GM18498 (cell line): ENCODE measurements at regions not wholly inside any gene's neighbourhood (a gene's known extent, or its start where the extent isn't known, plus 50 kb on each side); places are given as distances from the start of the nearest gene placed in this dataset.

Source experiments
- ATAC-seq: cut with Tn5 transposase; IDR thresholded peaks from one replicate; pipeline ENCODE4 v1.9.1; 2021; ENCODE audit warnings: mild to moderate bottlenecking, moderate library complexity; ENCODE audit not compliant: unreplicated experiment

DNA sequence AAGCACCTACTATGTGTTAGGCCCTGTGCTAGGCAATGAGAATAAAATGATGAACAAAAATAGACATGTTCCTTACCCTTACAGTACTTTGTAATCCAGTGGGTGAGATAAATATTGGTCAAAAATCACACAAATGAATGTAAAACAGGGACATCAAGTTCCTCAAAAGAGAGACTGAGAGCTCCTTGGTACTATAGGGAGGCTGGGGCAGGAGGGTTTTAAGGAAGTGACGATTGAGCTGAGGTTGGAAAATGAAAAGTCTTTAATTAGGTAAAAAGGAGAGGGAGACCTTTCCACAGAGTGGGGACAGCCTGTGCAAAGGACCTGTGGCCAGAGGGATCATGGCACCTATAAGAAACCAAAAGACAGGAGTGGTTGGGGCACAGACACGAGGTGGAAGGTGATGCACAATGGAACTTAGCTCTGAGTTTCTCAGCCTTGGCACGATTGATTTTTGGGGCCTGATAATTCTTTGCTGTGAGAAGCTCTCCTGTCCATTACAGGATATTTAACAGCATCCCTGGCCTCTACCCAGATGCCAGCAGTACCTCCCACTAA, 140.3 kb downstream of the CEP57L1 start:
- no peak for ATAC-seq

DNA sequence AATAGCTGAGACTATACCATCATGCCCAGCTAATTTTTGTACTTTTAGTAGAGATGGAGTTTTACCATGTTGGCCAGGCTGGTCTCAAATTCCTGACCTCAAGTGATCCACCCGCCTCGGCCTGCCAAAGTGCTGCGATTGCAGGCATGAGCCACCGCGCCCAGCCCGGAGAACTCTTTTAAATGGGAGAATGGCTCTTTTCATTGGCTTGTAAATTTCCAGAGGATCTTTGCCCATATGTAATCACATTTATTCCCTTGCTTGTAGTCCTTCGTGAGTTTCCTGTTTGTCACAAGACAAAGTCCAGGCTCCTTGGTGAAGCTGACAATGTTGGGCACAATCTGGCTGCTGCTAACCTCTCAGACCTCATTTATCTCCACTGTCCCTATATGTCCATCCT, 135.1 kb downstream of the CEP57L1 start:
- no peak for ATAC-seq

DNA sequence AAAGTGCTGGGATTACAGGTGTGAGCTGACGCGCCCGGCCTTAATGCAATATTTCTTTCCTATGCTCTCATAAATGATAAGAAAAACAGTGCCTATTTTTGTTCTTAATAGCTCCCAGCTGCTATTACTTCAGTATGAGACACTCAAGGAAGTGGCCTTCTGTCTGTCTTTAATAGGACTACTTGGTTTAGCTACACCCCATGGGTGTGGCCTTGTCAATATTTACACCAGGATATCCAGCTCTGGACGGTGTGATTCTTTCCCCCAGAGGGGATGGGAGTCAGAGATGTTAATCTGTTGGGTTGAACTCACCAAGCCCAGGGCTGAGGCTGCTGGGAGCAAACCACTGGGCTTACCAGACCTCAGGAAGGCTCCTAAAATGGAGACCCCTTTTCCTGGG, 134.2 kb downstream of the CEP57L1 start:
- no peak for ATAC-seq

DNA sequence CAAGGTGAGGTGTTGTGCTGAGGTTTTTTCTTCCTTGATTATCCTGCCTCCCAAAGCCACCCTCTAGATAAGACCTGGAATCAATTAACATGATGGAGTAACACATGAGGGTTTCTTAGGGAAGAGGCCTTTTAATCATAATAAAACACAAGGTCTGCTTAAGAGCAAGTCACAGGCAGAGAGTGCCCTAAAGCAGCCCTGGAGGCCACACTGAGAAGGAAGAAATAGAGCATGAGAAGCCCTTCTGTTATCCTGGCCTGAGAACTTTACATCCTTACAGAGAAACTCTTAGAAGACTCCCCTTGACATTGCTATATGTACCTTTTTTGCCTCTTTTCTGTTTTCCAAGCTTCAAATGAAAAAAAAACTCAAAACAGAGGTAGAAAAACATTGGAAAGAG, 132.3 kb downstream of the CEP57L1 start:
- ATAC-seq, result no peak

DNA sequence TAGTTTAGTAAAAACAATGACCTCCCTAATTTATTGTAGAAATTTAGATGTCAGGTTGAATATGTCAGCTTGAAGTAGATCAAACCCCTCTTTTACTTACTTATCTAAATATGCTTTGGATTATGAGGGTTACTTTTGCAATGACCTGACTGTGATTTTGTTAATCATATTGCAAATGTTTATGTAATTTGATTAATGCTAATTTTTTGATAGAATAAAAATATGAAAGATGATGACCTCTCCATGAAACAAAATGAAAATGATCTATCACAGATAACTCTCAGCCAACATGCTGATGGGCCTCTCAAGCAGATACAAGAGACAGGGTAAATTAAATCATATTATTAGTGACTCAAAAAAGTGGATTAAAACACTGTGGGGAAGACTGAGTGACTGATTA, 131.0 kb downstream of the CEP57L1 start:
- no peak for ATAC-seq

DNA sequence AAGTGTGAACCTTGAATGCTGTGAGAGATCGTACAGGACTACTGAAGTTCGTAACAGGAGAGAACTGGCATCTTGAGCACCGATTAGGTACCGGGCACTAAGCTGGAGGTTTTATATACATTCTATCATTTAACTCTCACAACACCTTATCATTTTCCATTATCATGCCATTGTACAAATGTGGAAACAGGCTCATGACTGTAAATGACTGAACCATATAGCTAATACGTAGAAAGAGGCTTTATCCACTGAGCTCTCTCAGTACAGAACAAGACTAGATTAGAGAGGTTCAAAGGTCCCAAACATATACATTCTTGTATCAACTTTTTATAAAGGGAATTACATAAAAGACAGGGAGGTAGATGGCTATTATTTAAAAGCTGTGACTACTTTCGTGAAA, 130.6 kb downstream of the CEP57L1 start:
- ATAC-seq, result no peak

DNA sequence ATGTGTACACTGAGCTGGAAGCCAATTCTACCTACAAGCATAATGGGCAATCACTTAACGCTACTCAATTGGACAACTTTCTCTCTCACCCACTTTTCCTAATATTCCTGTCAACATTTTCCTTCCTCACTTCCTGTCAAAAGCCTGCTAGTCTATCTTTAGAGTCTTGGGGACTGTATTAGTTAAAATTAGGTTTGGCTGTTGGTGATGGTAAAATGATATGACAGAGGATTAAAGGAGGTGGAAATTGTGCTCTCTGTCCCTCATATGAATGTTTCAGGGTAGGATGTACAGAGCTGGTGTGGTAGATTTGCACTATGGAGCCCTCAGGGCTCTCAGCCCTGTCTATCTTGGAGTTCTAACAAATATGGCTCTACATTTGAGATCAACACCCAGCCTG, 129.7 kb downstream of the CEP57L1 start:
- no peak for ATAC-seq

DNA sequence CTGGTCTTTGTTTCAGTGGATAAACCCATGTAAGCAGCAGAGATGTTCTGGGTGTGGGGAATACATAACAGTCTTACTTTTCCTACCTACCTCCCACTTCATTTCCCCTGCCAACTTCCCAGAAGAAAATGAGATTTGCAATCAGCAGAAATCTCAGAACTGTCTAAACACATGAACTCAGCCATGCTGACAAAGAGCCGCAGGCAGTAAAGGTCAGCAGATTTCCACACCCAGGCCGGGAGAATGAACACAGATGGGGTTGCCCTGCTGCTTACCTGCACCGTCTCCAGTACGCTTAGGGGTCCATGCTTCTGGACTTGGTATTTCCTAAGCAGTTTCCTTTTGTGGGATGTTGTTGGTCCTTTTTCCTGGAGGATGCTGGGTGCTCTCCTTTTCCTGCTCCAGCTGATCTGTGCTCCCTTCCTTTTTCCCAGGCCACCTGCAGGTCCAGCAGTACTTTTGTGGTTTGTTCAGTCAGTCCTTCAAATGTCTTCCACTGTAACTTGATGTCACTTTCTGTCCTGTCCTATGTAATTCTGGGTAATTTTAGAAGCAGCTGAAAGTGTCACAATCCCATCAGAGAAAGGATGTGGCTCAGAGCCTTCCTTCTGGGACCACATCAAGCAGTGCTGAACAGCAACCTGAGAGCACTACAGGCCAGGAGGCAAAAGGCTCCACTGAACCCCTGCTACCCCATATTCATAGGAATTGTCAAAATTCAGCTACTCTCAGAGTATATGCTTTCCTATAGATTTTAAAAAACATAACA, 129.0 kb downstream of the CEP57L1 start:
- no peak for ATAC-seq

DNA sequence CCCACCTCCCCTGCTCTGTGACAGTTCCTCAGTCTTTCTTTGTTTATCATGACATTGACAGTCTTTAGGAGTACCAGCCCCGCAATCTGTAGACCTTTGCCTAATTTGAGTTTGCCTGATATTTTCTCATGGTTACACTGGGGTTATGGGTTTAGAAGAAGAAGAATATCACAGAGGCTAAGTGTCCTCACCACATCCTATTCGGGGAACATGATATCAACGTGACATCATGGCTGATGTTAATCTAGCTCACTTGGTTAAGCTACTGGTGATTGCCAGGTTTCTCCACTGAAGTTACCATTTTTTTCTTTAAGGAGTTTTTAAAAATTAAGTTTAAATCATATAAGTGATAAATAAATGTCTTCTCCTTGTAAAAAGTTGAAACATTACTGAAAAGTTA, 127.5 kb downstream of the CEP57L1 start:
- no peak for ATAC-seq

DNA sequence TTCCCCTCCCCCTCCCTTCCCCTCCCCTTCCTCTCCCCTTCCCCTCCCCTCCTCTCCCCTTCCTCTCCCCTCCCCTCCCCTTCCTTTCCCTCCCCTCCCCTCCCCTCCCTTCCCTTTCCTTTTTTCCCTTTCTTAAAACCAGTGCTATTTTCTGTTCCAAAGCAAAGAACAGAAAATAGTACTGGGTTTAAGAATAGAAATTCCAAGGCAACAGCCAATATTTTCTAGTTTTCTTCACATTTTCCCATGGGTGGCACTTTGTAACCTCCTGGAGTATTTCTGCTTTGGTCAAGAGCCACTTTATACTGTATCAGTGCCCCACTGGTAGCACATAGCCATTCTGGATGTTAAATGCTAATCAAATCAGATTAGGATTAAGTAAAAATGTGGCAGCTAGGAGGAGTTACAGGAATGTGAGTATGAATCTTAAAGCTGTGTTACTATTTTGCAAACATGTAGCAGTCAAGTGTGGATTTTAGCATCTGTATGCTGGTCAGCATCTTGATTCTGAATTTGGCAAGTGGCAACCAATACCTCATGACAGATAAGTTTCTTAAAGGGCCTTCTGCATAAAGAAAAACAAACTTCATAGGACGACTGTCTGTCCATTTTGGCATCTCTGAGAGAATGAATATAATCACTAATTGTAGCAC, 126.4 kb downstream of the CEP57L1 start:
- no peak for ATAC-seq
